ENCODE measurements at regions not wholly inside any gene's neighbourhood (a gene's known extent, or its start where the extent isn't known, plus 50 kb on each side); places are given as distances from the start of the nearest gene placed in this dataset.

DNA sequence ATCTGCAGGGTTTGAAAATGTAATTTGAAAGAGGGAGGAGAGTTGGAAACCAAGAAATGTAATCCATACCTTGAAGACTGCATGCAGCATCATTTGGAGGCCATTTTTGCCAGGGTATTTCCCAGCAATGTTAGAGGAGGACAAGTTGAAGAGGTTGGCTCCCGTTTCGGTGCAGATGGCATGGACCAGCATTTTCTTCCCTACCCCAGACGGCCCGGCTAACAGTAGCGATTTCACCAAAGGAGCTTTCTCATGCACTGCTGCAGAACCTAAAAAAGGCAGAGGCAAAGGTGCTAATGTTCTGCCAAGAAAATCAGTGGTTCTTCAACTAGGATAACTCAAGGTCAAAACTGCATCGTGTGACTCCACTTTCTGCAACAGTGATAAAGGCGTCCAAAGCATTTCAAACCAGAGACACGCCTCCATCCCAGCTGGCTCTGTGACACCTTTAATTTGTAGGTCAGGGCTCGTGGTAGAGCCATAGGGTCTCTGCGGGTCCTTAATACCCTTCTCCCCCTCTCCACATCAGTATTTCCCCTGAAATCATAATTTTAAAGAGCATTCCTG, 99.6 kb upstream of the ASB18 start:
- H3K4me3 ChIP-seq (ENCODE audit: low read depth, low read length), result no peak overlapping the region
- TF ChIP-seq, protein P1, sequence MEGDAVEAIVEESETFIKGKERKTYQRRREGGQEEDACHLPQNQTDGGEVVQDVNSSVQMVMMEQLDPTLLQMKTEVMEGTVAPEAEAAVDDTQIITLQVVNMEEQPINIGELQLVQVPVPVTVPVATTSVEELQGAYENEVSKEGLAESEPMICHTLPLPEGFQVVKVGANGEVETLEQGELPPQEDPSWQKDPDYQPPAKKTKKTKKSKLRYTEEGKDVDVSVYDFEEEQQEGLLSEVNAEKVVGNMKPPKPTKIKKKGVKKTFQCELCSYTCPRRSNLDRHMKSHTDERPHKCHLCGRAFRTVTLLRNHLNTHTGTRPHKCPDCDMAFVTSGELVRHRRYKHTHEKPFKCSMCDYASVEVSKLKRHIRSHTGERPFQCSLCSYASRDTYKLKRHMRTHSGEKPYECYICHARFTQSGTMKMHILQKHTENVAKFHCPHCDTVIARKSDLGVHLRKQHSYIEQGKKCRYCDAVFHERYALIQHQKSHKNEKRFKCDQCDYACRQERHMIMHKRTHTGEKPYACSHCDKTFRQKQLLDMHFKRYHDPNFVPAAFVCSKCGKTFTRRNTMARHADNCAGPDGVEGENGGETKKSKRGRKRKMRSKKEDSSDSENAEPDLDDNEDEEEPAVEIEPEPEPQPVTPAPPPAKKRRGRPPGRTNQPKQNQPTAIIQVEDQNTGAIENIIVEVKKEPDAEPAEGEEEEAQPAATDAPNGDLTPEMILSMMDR (conservative IDR thresholded peaks at IDR 0.05; ENCODE audit: low read depth, low read length), result no peak
- no peak for DNase-seq (ENCODE audit: low read depth)

DNA sequence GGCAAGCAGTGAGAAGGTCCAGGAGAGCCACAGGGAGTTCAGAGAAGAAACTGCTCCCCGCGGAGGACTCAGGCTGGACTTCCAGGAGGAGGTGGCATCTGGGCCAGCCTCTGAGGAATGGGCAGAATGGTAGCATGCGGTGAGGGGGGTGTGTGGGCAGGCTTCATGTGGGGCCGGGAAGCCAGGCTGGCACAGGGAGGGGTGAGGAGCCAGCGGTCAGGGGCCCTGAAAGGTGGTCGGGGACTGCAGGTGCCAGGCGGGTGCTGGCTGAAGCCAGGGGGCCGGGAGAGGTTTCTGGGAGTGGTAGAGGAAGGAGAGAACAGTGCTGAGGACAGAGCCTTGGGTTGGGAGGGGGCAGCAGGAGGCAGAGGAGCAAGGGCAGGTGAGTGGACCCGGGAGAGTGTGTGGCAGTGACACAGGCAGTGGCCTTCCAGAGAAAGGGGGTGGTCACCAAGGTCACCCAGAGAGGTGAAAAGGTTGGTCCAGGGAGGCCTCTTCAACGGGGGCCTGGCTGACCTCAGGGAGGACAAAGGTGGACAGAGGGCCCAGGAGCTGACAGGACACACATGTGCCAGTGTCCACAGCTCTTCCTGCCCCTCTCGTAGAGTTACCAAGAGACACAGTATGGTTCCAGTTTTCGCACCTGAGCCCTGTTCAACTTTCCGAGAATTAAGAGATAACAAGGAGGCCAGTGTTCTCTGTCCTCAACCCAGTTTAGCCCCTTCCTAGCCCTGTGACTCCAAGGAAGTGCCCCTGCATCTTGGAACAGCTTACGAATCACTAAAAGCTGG, 101.2 kb upstream of the ASB18 start:
- DNase-seq (ENCODE audit: low read depth), result no peak
- no peak overlapping the region for H3K4me3 ChIP-seq (ENCODE audit: low read depth, low read length)
- TF ChIP-seq, protein P1 (conservative IDR thresholded peaks at IDR 0.05; ENCODE audit: low read depth, low read length), result no peak

DNA sequence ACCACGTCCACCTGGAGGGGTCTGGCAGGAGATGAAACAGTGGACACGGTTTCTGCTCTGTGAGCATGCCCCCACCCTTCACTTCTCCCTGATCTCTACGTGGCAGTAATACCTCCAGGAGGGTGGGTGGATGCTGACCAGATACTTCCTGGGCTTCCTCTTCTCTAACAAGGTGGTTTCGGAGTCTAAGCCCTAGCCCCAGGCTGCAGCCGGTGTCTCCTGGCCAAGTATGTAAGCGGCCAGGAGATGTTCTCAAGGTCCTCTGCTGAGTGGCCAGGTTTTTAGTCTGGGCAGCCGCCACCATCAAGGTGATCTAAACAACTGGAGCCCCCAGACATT, 101.8 kb upstream of the ASB18 start:
- DNase-seq (ENCODE audit: low read depth), result no peak
- no peak overlapping the region for H3K4me3 ChIP-seq (ENCODE audit: low read depth, low read length)
- TF ChIP-seq, protein P1 (conservative IDR thresholded peaks at IDR 0.05; ENCODE audit: low read depth, low read length), result no peak

DNA sequence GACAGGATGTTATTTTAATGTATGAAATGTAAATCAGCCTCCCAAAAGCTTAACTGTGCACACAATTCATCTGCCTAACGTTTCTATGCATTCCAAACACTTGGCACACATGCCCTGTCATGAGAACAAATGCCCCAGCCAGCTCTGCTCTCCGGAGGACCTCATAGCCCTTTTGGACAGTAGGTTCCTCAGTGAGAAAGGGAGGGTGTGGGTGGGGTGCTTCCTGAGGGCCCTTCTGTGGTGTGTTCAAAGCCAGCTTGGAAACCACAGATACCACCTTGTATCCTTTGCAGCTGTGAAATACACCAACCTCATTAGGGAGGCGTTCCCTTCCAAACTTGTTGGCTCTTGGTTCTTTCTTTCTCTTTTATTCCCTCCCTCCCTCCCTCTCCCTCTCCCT, 102.2 kb upstream of the ASB18 start:
- TF ChIP-seq, protein P1 (conservative IDR thresholded peaks at IDR 0.05; ENCODE audit: low read depth, low read length), result no peak
- no peak overlapping the region for H3K4me3 ChIP-seq (ENCODE audit: low read depth, low read length)
- no peak for DNase-seq (ENCODE audit: low read depth)

DNA sequence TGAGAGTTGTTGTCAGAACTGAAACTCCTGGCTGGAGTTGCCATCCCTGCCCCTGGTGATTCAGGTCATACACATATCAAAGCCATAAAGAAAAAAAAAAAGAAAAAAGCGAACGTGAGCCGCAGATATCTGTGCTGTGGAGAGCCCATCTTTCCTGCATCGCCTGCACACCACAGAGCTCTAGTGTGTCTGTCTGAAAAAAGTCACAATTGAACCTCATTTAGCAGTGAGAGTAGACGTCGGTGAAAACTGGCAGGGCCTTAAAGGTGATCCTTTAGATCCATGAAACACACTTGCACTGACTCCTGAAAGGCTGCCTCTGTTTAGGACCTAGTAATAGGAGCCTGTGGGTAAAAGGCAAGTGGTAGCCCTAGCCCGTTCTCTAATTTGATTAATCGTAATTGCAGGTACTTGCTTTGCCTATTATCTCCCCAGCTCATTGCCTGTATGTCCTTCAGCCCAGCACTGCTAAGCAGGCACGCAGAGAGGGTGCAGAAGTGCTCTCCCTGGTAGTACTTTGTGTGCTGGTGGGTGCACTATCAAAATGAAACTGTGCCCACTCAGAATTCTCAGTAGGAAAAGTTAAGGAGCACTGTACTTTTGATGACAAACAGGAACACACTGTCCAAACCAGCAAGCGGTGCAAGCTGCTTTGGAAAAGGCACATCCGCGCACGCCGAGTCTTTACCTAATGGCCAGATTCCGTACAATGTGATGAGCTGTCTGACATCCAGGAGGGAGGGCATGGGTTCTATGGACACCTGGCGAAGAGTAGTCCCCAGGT, 103.5 kb upstream of the ASB18 start:
- DNase-seq (ENCODE audit: low read depth), result no peak
- TF ChIP-seq, protein P1 (conservative IDR thresholded peaks at IDR 0.05; ENCODE audit: low read depth, low read length), result no peak
- H3K4me3 ChIP-seq (ENCODE audit: low read depth, low read length), result no peak overlapping the region

DNA sequence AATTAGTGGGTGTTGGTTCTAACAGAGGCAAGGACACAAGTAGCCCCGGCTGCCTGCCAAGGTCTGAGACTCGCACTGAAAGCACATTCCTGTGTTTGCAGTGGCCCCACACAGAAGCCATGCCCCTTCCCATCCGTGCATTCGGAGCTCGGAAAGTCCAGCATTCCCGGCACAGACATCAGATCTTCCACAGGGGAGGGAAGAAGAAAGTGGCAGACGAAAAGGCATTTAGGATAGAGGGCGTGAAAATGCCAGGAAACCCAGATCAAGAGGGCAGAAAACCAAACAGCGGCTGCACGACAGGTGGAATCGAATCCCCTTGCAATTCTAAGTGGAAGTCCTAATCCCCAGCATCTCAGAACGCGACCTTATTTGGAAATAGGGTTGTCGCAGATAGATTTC, 105.5 kb upstream of the ASB18 start:
- no peak overlapping the region for H3K4me3 ChIP-seq (ENCODE audit: low read depth, low read length)
- TF ChIP-seq, protein P1 (conservative IDR thresholded peaks at IDR 0.05; ENCODE audit: low read depth, low read length), result no peak
- no peak for DNase-seq (ENCODE audit: low read depth)

Measured in epithelial cell of proximal tubule (primary cell).